Liver (tissue), 8 donors: ENCODE measurements at regions not wholly inside any gene's neighbourhood (a gene's known extent, or its start where the extent isn't known, plus 50 kb on each side); places are given as distances from the start of the nearest gene placed in this dataset.

Source experiments
- DNase-seq: peaks from one replicate; pipeline ENCODE4 v3.0.0-alpha.2; 2017; ENCODE audit warnings: low spot score
- H3K27ac ChIP-seq, 2 donors: one replicate each; pipeline ENCODE4 v1.7.0; 2013; ENCODE audit warnings: inconsistent platforms in 2 of 2, low read length in 2 of 2, control low read depth in 1 of 2, low read depth in 1 of 2, mild to moderate bottlenecking in 1 of 2
- H3K27me3 ChIP-seq, 4 donors: one replicate each; pipeline versions ENCODE4 v1.6.1 to v1.7.0; 2013; ENCODE audit warnings: low read length in 3 of 4, inconsistent platforms in 1 of 4, mild to moderate bottlenecking in 1 of 4, moderate library complexity in 1 of 4; ENCODE audit not compliant: control insufficient read depth in 4 of 4, insufficient read depth in 4 of 4
- H3K36me3 ChIP-seq, 4 donors: one replicate each; pipeline versions ENCODE4 v1.6.1 to v1.7.0; 2013; ENCODE audit warnings: low read length in 3 of 4, mild to moderate bottlenecking in 3 of 4, low read depth in 1 of 4, moderate library complexity in 1 of 4; ENCODE audit not compliant: control insufficient read depth in 4 of 4, insufficient read depth in 3 of 4
- H3K4me1 ChIP-seq, 4 donors: one replicate each; pipeline versions ENCODE4 v1.6.1 to v1.7.0; 2013; ENCODE audit warnings: low read length in 3 of 4, mild to moderate bottlenecking in 3 of 4, moderate library complexity in 1 of 4; ENCODE audit not compliant: control insufficient read depth in 4 of 4, insufficient read depth in 4 of 4
- H3K4me3 ChIP-seq, 3 donors: one replicate each; pipeline versions ENCODE4 v1.6.1 to v1.7.0; 2013; ENCODE audit warnings: low read length in 3 of 3, control low read depth in 1 of 3, low read depth in 1 of 3, mild to moderate bottlenecking in 1 of 3
- H3K9ac ChIP-seq, 2 donors: one replicate each; pipeline ENCODE4 v1.7.0; 2013; ENCODE audit warnings: low read length in 2 of 2, mild to moderate bottlenecking in 2 of 2, moderate library complexity in 2 of 2, control low read depth in 1 of 2, low read depth in 1 of 2
- H3K9me3 ChIP-seq, 4 donors: one replicate each; pipeline versions ENCODE4 v1.6.1 to v1.7.0; 2013; ENCODE audit warnings: low read length in 3 of 4; ENCODE audit not compliant: control insufficient read depth in 4 of 4
- ATF3 ChIP-seq: IDR thresholded peaks from 2 replicates; pipeline ENCODE4 v1.6.1; 2016; ENCODE audit warnings: antibody characterized with exemption
- CTCF ChIP-seq: fragments of 150-350 bp; IDR thresholded peaks from 2 replicates; pipeline ENCODE4 v1.5.1; 2017; ENCODE audit warnings: improper control_type of control experiment, low read depth, low read length; ENCODE audit not compliant: missing input control
- EGR1 ChIP-seq, 2 donors: IDR thresholded peaks; 2 replicates each; pipeline ENCODE4 v1.6.1; 2016 to 2018; ENCODE audit warnings: antibody characterized with exemption in 2 of 2, low read depth in 2 of 2
- FOXA1 ChIP-seq: IDR thresholded peaks from 2 replicates; pipeline ENCODE4 v1.6.1; 2016; ENCODE audit warnings: antibody characterized with exemption
- FOXA2 ChIP-seq: IDR thresholded peaks from 2 replicates; pipeline ENCODE4 v1.6.1; 2016; ENCODE audit warnings: antibody characterized with exemption
- GABPA ChIP-seq, 2 donors: IDR thresholded peaks in 1 of 2; conservative IDR thresholded peaks in 1 of 2; 2 replicates each; pipeline ENCODE4 v1.6.1; 2016; ENCODE audit warnings: antibody characterized with exemption in 2 of 2, mild to moderate bottlenecking in 1 of 2, moderate library complexity in 1 of 2
- HNF4G ChIP-seq: IDR thresholded peaks from 2 replicates; pipeline ENCODE4 v1.6.1; 2016; ENCODE audit warnings: antibody characterized with exemption
- JUND ChIP-seq, 2 donors: IDR thresholded peaks; 2 replicates each; pipeline ENCODE4 v1.6.1; 2016; ENCODE audit warnings: antibody characterized with exemption in 2 of 2
- NR2F2 ChIP-seq: IDR thresholded peaks from 2 replicates; pipeline ENCODE4 v1.6.1; 2016; ENCODE audit warnings: antibody characterized with exemption
- RAD21 ChIP-seq, 2 donors: IDR thresholded peaks; 2 replicates each; pipeline ENCODE4 v1.6.1; 2016; ENCODE audit warnings: antibody characterized with exemption in 2 of 2, mild to moderate bottlenecking in 2 of 2
- REST ChIP-seq: IDR thresholded peaks from 2 replicates; pipeline ENCODE4 v1.6.1; 2016; ENCODE audit warnings: antibody characterized with exemption, mild to moderate bottlenecking
- RXRA ChIP-seq, 2 donors: IDR thresholded peaks; 2 replicates each; pipeline ENCODE4 v1.6.1; 2017 to 2018; ENCODE audit warnings: antibody characterized with exemption in 2 of 2, mild to moderate bottlenecking in 1 of 2
- SP1 ChIP-seq: IDR thresholded peaks from 2 replicates; pipeline ENCODE4 v1.6.1; 2018; ENCODE audit warnings: antibody characterized with exemption, mild to moderate bottlenecking
- TAF1 ChIP-seq: conservative IDR thresholded peaks from 2 replicates; pipeline ENCODE4 v1.6.1; 2016; ENCODE audit warnings: antibody characterized with exemption, mild to moderate bottlenecking
- WGBS: extraction: QIAGEN DNeasy Blood & Tissue Kit; methylation state at CpG from one replicate; pipeline ENCODE4 v1.1.7; 2013; 5-methylcytosine and 5-hydroxymethylcytosine counted together
- TF ChIP-seq, protein P1 (sequence below): IDR thresholded peaks from 2 replicates; pipeline ENCODE4 v1.6.1; 2016; ENCODE audit warnings: antibody characterized with exemption
- TF ChIP-seq, protein P2 (sequence below): IDR thresholded peaks from 2 replicates; pipeline ENCODE4 v1.6.1; 2016; ENCODE audit warnings: antibody characterized with exemption
- donor health status: healthy.
- donor health status: healthy.
- donor health status: healthy.
- donor health status: healthy.
- donor health status: healthy.

- 93% methylated on average over 4 of the region's 4 CpGs for WGBS
- TF ChIP-seq, protein P1, sequence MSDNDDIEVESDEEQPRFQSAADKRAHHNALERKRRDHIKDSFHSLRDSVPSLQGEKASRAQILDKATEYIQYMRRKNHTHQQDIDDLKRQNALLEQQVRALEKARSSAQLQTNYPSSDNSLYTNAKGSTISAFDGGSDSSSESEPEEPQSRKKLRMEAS = no peak
- TF ChIP-seq, protein P2, sequence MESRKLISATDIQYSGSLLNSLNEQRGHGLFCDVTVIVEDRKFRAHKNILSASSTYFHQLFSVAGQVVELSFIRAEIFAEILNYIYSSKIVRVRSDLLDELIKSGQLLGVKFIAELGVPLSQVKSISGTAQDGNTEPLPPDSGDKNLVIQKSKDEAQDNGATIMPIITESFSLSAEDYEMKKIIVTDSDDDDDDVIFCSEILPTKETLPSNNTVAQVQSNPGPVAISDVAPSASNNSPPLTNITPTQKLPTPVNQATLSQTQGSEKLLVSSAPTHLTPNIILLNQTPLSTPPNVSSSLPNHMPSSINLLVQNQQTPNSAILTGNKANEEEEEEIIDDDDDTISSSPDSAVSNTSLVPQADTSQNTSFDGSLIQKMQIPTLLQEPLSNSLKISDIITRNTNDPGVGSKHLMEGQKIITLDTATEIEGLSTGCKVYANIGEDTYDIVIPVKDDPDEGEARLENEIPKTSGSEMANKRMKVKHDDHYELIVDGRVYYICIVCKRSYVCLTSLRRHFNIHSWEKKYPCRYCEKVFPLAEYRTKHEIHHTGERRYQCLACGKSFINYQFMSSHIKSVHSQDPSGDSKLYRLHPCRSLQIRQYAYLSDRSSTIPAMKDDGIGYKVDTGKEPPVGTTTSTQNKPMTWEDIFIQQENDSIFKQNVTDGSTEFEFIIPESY = no peak
- TF ChIP-seq NR2F2 = no peak
- TF ChIP-seq JUND (IDR thresholded peaks at IDR 0.05) = no peak
Observed at GRCh38 chr21:16570171-16570570, 840.4 kb downstream of the USP25 start.

GRCh38 chr21:16570856-16571255 lies 841.1 kb downstream of the USP25 start:
- Histone ChIP-seq H3K36me3 (no peaks in the 10 kb centered on the region), H3K4me3 (no peak overlapping the region), H3K27ac (no peak overlapping the region), H3K9ac (no peak overlapping the region), H3K4me1 (peaks cover 0 to under 1% (median 0%) of the 10 kb centered on the region in 4 donors), H3K27me3 (no peaks in the 10 kb centered on the region), H3K9me3 (no peaks in the 10 kb centered on the region)
- 93% methylated on average over 3 of the region's 3 CpGs for WGBS
- no peak for TF ChIP-seq SP1
- no peak for TF ChIP-seq ATF3
- TF ChIP-seq RXRA (IDR thresholded peaks at IDR 0.05) = no peak
- TF ChIP-seq, protein P1 = no peak
- TF ChIP-seq REST = no peak
- TF ChIP-seq RAD21 (IDR thresholded peaks at IDR 0.05) = no peak
- no peak for TF ChIP-seq GABPA (IDR thresholded peaks at IDR 0.05 in 1 of 2, conservative IDR thresholded peaks at IDR 0.05 in 1 of 2)
- TF ChIP-seq JUND (IDR thresholded peaks at IDR 0.05) = no peak
- TF ChIP-seq FOXA2 = no peak
- no peak for TF ChIP-seq EGR1 (IDR thresholded peaks at IDR 0.05; ENCODE audit: low read depth in 2 of 2)
- no peak for DNase-seq

More at GRCh38 chr21:16570171-16570570, 840.4 kb downstream of the USP25 start:
- Histone ChIP-seq H3K9me3 (no peaks in the 10 kb centered on the region), H3K4me3 (no peak overlapping the region), H3K36me3 (no peaks in the 10 kb centered on the region), H3K27ac (no peak overlapping the region), H3K27me3 (no peaks in the 10 kb centered on the region), H3K4me1 (peaks cover 0 to 3% (median 0%) of the 10 kb centered on the region in 4 donors), H3K9ac (no peak overlapping the region)
- DNase-seq = no peak

DNA sequence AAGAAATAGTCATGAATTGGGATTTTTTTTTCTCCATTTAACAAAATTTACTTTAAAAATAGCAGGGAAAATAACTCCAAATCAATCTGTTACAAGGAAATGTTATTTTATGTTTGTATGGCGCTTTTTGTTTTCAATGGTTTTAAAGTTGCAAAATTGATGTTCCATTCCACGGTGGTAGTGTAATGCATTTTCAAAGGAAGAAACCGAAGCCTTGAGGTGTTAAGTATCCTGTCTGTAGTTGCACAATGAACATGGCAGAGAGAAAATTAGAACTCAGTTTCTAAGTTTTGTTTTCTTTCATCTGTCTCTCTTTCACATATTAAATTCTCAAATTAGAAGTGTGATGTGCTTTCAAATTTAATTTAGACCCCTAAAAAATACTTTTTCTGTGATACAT lies 841.8 kb downstream of the USP25 start:
- H3K9ac ChIP-seq = no peak overlapping the region
- no peaks in the 10 kb centered on the region for H3K27me3 ChIP-seq
- no peak for DNase-seq
- WGBS = 94% methylated on average over 3 of the region's 3 CpGs
- no peak overlapping the region for H3K27ac ChIP-seq
- no peaks in the 10 kb centered on the region for H3K36me3 ChIP-seq
- no peaks in the 10 kb centered on the region for H3K9me3 ChIP-seq
- no peak for TF ChIP-seq CTCF
- TF ChIP-seq, protein P2 = no peak
- no peak for TF ChIP-seq NR2F2
- no peak for TF ChIP-seq RXRA (IDR thresholded peaks at IDR 0.05)
- no peak for TF ChIP-seq FOXA2
- TF ChIP-seq FOXA1 = no peak
- TF ChIP-seq, protein P1 = no peak
- TF ChIP-seq JUND (IDR thresholded peaks at IDR 0.05) = no peak
- no peak for TF ChIP-seq HNF4G
- TF ChIP-seq GABPA (IDR thresholded peaks at IDR 0.05 in 1 of 2, conservative IDR thresholded peaks at IDR 0.05 in 1 of 2) = no peak
- no peak for TF ChIP-seq TAF1
- no peak for TF ChIP-seq ATF3
- no peaks in the 10 kb centered on the region for H3K4me1 ChIP-seq
- no peak overlapping the region for H3K4me3 ChIP-seq
